HepG2 (cell line): ENCODE measurements at regions not wholly inside any gene's neighbourhood (a gene's known extent, or its start where the extent isn't known, plus 50 kb on each side); places are given as distances from the start of the nearest gene placed in this dataset.

Experiments
- NFKBIZ ChIP-seq: IDR thresholded peaks from 2 replicates; pipeline ENCODE4 v1.6.1; 2018; ENCODE audit warnings: missing genetic modification reagents, missing compliant biosample characterization
- PATZ1 ChIP-seq: sonication (generic); formaldehyde crosslinking; IDR thresholded peaks from 2 replicates; pipeline ENCODE4 v1.4.0; 2020; ENCODE audit warnings: missing genetic modification reagents
- USF2 ChIP-seq, 2 experiments: sonication (generic) in 1 of 2; formaldehyde crosslinking in 1 of 2; IDR thresholded peaks; 2 replicates each; pipeline versions ENCODE4 v1.5.1 to v1.6.1; 2011 to 2020; ENCODE audit warnings: borderline replicate concordance in 1 of 2, low read depth in 1 of 2, low read length in 1 of 2, mild to moderate bottlenecking in 1 of 2, missing genetic modification reagents in 1 of 2, moderate library complexity in 1 of 2

- TF ChIP-seq PATZ1 (CRISPR knock-in tag), result no peak
- no peak for TF ChIP-seq USF2 (IDR thresholded peaks at IDR 0.05; ENCODE audit: low read depth, low read length)
- no peak for TF ChIP-seq USF2 (CRISPR knock-in tag; IDR thresholded peaks at IDR 0.05; ENCODE audit: borderline replicate concordance)
- no peak for TF ChIP-seq NFKBIZ (CRISPR knock-in tag)
Measured at GRCh38 chr6:147805155-147805554, 296.7 kb downstream of the SAMD5 start.
